HG03460 (cell line): ENCODE measurements at regions not wholly inside any gene's neighbourhood (a gene's known extent, or its start where the extent isn't known, plus 50 kb on each side); places are given as distances from the start of the nearest gene placed in this dataset.
"Not testable (repeated sequence)": the region's sequence is repeated elsewhere in the genome, so short reads cannot be mapped to it uniquely, and the experiment has no call there.

Source experiments
- ATAC-seq: cut with Tn5 transposase; IDR thresholded peaks from one replicate; pipeline ENCODE4 v1.9.1; 2021; ENCODE audit not compliant: unreplicated experiment

DNA sequence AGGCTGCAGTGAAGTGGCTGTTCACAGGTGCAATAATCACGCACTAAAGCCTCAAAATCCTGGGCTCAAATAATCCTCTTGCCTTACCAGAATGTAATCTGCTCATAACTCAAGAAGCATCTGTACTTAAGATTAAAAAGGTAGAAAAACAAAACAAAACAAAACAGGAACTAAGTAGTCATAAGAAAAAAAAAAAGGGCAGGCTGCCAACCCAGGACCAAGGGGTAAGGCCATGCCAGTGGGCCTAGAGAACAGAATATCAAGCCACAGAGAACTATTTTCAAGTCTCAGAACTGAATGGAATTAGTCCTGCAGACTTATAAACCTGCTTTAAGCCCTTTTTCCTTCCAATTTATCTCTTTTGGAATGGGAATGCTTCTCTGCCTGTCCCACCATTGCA is 64.8 kb upstream of the TBC1D3K start:
- ATAC-seq: no peak

DNA sequence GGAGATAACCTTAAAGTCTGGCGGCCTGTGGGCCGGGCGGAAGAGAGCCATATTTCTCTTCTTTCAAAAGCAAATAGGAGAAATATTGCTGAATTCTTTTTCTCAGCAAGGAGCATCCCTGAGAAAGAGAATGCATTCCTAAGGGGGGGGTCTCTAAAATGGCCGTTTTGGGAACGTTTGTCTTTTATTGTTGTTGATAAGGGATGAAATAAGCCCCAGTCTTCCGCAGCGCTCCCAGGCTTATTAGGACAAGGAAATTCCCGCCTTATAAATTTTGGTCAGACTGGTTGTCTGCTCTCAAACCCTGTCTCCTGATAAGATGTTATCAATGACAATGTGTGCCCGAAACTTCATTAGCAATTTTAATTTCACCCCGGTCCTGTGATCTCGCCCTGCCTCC is 65.8 kb upstream of the TBC1D3K start:
- ATAC-seq: not testable (repeated sequence)

DNA sequence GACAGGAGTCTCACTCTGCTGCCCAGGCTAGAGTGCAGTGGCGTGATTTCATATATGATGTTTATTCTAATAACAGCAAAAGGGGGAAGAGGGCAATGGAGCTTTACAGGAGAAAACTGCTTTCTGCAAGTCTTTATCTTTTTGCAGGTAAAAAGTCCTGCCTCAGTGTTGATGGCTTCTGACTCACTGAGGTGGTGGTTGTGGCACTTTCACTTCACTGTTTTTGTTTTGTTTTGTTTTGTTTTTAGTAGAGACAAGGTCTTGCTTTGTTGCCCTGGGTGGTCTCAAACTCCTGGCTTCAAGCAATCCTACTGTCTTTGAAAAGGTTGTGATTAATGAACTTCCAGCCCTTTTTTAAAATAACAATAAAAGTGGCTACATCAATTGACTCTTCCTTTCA is 68.0 kb upstream of the TBC1D3K start:
- ATAC-seq: no peak

- no peak for ATAC-seq
These were observed 74.6 kb upstream of the TBC1D3K start for GRCh38 chr17:37849617-37849972.

- ATAC-seq: peak; percentile 64
These were observed 75.3 kb upstream of the TBC1D3K start for GRCh38 chr17:37848690-37849616.

DNA sequence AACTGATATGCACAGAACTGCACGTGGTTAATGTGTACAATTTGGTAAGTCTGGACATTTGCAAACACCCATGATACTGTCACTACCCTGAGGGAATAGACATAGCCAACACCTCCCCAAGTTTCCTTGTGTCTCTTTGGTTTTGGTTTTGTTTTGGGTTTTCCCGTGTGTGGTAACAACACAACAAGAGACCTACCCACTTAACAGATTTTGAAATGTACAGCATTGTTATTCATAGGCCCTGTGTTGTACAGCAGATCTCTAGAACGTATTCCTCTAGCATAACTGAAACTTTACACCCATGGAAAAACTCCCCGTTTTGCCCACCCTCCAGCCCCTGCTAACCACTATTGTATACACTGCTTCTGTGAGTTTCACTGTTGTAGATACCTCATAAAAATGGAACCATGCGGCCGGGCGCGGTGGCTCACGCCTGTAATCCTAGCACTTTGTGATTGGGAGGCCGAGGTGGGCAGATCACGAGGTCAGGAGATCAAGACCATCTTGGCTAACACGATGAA is 76.3 kb upstream of the TBC1D3K start:
- no peak for ATAC-seq

GRCh38 chr17:37847102-37847501 is 77.1 kb upstream of the TBC1D3K start:
- no peak for ATAC-seq

- no peak for ATAC-seq
These were observed 79.3 kb upstream of the TBC1D3K start for GRCh38 chr17:37844977-37845293.

DNA sequence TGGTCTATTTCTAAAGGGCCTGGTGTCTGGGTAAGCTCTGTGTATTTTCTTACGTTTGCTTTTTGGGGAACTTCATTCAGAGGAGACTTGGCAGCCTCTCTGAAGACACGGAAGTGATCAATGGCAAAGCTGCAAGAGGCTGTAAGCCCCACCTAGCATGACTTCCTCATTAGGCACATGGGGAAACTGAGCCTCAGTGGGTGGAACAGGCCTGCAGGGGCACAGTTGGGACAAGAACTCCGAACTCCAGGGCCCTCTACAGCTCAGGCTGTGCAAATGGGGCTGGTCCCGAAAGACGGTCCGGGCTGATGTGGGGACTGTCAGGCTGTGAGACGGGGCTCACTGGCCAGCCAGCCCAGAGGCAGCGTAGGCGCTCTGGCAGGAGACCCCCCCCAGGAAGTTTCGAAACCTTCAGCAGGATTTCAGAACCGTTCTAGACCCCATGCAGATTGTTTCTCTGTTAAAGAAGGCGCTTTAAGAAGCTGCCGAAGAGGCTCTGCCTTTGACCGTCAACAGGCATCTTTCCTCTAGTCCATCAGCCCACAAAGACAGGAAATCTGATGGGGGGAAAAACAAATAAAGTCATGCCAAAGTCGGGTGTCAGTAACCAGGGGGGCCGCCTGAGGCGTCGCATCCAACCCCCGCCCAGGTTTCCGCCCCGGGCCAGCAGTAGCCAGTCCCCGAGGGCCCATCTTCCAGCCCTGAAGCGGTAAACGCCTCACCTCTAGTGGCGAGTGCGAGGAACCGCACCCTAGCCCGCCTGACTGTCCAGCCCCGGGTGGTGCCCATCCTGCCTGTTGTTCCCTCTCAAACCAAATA is 79.8 kb upstream of the TBC1D3K start:
- no peak for ATAC-seq

DNA sequence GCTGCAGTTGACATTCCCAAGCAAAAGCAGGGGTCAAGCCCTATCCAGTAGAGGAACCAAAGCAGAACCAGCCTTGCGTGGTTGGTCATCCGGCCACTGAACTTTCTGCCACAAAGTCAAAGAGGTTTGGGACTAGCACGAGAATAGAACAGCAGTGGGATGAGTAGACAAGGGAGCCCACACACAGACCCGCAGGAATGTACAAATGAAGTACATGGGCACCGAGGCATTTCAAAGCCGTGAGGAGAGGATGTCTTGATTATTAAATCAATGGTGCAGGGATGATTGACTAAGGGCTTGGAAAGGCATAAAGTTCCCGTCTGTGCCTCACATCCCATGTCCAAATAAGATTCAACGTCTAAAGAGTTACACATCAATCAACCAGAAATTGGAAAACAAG is 81.8 kb upstream of the TBC1D3K start:
- ATAC-seq: no peak

- no peak for ATAC-seq
These were observed 83.0 kb upstream of the TBC1D3K start for GRCh38 chr17:37841232-37841631.

DNA sequence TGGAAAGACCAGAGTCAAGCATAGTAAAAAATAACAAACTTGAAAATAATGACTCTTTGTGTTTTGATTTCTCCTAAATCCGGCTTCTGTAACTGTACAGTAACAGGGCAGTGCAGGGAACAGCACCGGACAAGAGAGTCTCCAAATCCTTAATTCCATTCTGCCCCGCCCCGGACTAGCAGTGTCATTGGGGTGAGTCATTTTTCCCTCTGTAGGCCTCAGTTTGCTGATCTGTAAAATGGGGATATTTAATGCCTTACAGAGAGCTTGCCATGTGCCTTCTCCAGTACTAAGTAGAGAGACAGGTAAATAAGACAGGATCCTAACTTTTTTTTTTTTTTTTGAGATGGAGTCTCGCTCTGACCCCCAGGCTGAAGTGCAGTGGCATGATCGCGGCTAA is 83.6 kb upstream of the TBC1D3K start:
- no peak for ATAC-seq

DNA sequence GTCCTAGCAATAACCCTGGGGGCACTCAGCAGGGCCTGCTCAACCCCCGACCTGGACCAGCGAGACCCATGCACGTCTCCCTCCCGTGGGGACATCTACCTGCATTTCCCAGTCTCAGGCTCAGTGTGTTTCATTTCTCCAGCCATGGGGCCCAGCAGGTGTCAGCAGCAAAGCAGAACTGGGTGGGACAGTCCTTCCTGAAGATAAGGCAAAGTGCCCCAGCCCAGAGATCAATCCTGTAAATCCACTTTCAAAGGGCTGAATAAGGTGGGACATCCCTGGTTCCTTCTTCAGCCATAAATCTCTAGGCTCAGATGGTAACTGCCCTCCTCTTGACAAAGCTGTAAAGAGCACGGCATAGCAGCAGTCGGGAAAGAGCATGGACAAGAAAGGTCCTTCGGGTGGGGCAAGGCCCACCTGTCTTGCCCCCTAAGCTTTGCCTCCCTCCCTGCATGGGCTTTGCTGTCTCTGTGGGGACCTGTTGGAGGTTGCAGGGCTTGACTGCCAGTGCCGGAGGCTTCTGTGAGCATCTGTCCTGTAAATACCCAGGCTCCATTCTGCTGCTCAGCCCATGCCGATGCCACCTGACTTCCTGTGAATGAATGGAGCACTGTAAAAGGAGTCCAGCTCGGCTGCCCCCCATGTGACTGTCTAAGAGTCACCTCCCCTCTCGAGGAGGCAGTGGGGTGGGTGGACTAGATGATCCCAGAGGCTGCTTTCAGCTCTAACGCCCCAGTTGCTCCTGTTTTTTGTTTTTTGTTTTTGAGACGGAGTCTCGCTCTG is 84.8 kb upstream of the TBC1D3K start:
- ATAC-seq: no peak

DNA sequence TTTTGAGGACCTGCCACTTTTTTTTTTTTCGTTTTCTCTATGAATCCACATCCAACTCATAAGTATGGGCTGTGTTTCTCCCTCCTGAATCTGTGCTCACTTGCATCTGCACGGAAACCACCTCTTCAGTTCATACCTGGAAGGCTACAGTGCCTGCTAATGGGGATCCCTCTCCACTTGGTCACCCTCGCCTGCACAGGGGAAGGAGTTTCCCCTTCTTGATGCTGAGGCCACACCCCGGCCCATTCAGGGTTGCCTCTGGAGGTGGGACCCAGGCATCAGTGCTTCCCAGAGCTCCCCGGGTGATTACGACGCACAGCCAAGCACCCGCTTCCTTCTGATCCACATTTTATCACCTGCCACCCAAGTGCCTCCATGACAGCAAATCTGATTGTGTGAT is 85.9 kb upstream of the TBC1D3K start:
- no peak for ATAC-seq

GRCh38 chr17:37836593-37836992 is 87.6 kb upstream of the TBC1D3K start:
- no peak for ATAC-seq

DNA sequence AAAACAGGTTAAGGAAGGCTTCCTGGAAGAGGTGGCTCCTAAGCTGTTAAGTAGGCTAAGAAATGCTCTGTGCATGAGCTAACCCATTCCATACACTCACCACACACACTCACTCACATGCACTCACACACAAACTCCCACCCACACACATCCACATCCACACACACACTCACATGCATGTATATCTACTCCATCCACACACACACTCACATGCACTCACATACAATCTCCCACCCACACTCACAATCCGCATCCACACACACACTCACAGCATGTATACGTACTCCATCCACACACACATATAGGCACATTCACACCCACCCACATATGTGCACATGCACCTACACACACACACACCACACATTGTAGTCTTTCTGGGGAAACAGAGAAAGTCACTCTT is 89.3 kb upstream of the HNF1B start:
- no peak for ATAC-seq

GRCh38 chr17:37833237-37833859 is 88.5 kb upstream of the HNF1B start:
- no peak for ATAC-seq

DNA sequence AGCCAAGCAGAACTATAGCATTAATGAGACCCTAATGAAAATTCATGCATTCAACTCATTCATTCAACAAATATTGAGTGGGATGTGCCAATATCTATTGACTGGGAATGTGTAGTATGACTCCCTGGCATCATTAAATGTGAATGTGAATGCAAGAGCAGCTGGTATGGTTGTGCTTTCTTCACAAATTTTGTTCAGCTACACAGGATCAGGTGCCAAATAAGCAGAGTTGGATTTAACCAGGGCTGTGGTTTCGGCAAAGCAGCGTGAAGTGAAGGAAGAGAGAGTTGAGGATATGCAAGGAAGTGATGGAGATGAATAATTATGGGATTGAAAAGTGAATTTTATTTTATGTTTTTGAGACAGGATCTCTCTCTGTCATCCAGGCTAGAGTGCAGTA is 87.1 kb upstream of the HNF1B start:
- no peak for ATAC-seq

- ATAC-seq: no peak
These were observed 86.6 kb upstream of the HNF1B start for GRCh38 chr17:37831492-37831891.

DNA sequence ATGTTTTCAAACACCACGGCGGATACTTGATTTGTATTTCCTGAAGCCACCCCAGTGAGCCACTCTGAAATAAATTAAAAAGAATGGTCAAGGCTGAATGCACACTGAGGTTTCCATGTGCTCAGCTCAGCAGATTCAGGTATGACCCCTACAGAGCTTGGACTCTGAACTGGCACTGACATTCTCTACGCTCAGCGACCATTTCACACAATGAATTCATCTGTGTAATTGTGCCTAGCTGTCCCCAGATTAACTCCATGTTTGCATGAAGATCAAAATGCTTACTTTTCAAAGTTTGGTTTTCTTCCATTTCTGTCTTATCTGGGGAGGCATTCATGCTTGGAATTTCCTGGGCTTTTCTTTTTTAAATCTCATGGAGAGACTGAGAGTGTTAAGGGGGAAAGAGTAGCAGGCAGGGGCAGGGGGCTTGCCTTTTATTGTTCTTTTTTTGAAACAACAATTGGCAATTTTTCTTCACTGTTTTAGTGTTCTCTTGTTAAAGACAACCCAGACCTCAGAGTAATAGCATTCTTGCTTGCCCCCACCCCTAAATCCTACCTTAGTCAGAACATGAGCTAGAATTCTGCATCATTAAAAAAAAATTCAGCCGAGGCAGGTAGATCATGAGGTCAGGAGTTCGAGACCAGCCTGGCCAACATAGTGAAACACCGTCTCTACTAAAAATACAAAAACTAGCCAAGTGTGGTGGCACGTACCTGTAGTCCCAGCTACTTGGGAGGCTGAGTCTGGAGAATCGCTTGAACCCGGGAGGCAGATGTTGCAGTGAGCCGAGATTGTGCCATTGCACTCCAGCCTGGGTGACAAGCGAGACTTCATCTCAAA is 85.5 kb upstream of the HNF1B start:
- no peak for ATAC-seq
